ENCODE measurements at regions not wholly inside any gene's neighbourhood (a gene's known extent, or its start where the extent isn't known, plus 50 kb on each side); places are given as distances from the start of the nearest gene placed in this dataset.

DNA sequence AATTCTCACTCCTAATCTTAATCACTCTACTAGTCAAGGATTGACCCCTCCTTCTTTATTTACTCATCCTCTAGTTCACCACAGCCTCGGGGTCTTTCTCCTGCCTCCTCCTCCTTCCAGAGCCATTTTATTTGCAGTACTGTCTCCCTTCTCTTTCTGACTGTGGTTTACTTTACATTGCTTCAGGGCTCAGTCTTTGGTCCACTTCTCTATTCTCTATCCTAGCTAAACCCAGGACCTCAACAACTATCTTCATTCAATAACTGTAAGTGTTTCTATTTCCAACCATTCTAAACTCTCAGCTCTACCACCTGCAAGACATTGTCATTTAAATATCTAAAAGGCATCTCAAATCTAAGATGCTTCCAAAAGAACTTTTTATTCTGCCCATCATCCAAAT lies 493.8 kb downstream of the TTLL7 start:
- TF ChIP-seq, protein P1, sequence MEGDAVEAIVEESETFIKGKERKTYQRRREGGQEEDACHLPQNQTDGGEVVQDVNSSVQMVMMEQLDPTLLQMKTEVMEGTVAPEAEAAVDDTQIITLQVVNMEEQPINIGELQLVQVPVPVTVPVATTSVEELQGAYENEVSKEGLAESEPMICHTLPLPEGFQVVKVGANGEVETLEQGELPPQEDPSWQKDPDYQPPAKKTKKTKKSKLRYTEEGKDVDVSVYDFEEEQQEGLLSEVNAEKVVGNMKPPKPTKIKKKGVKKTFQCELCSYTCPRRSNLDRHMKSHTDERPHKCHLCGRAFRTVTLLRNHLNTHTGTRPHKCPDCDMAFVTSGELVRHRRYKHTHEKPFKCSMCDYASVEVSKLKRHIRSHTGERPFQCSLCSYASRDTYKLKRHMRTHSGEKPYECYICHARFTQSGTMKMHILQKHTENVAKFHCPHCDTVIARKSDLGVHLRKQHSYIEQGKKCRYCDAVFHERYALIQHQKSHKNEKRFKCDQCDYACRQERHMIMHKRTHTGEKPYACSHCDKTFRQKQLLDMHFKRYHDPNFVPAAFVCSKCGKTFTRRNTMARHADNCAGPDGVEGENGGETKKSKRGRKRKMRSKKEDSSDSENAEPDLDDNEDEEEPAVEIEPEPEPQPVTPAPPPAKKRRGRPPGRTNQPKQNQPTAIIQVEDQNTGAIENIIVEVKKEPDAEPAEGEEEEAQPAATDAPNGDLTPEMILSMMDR (IDR thresholded peaks at IDR 0.05): no peak
- TF ChIP-seq POLR2AphosphoS5 (IDR thresholded peaks at IDR 0.05) (no peak), POLR2A (IDR thresholded peaks at IDR 0.05) (no peak), EP300 (IDR thresholded peaks at IDR 0.05) (no peak)

Data from stomach (tissue), 4 donors.